ENCODE measurements at regions not wholly inside any gene's neighbourhood (a gene's known extent, or its start where the extent isn't known, plus 50 kb on each side); places are given as distances from the start of the nearest gene placed in this dataset.
"Not testable (repeated sequence)": the region's sequence is repeated elsewhere in the genome, so short reads cannot be mapped to it uniquely, and the experiment has no call there.

- Mint-ChIP-seq H3K4me3 (no peak overlapping the region), H3K9me3 (peaks cover 0 to 12% (median 0%) of the 10 kb centered on the region in 9 donors), H3K27ac (peak overlapping the region in 1 of 10 donors; percentile 57), H3K4me1 (no peaks in the 10 kb centered on the region), H3K27me3 (peaks cover 0 to 16% (median 4%) of the 10 kb centered on the region in 5 donors), H3K36me3 (no peaks in the 10 kb centered on the region)
- POLR2A ChIA-PET: no interaction called here
- ATAC-seq (no peak), DNase-seq (no peak)
Measured at GRCh38 chr15:95141486-95141885, 910.1 kb downstream of the MCTP2 start.

- H3K4me1 Mint-ChIP-seq: no peaks in the 10 kb centered on the region
- H3K9me3 Mint-ChIP-seq: peaks cover 0 to 7% (median 0%) of the 10 kb centered on the region in 9 donors
- DNase-seq (no peak), ATAC-seq (no peak)
- no peak overlapping the region for H3K4me3 Mint-ChIP-seq
- peaks cover 0 to 13% (median 4%) of the 10 kb centered on the region in 5 donors for H3K27me3 Mint-ChIP-seq
- no peaks in the 10 kb centered on the region for H3K36me3 Mint-ChIP-seq
- no peak overlapping the region for H3K27ac Mint-ChIP-seq
- POLR2A ChIA-PET: no interaction called here
Measured at GRCh38 chr15:95142531-95142930, 911.2 kb downstream of the MCTP2 start.

GRCh38 chr15:95146481-95146880 is 915.1 kb downstream of the MCTP2 start:
- no peak overlapping the region for H3K4me3 Mint-ChIP-seq
- no peaks in the 10 kb centered on the region for H3K36me3 Mint-ChIP-seq
- POLR2A ChIA-PET: no interaction called here
- peaks cover 0 to 8% (median 0%) of the 10 kb centered on the region in 9 donors for H3K9me3 Mint-ChIP-seq
- DNase-seq (no peak), ATAC-seq (no peak)
- H3K27me3 Mint-ChIP-seq: peaks cover 0 to 18% (median 4%) of the 10 kb centered on the region in 5 donors
- no peak overlapping the region for H3K27ac Mint-ChIP-seq
- no peaks in the 10 kb centered on the region for H3K4me1 Mint-ChIP-seq

- Mint-ChIP-seq H3K4me1 (no peaks in the 10 kb centered on the region), H3K9me3 (peaks cover 0 to 15% (median 5%) of the 10 kb centered on the region in 9 donors), H3K27me3 (peaks cover 0 to 18% (median 3%) of the 10 kb centered on the region in 5 donors), H3K27ac (no peak overlapping the region), H3K36me3 (peaks cover 0 to 6% (median 0%) of the 10 kb centered on the region in 3 donors), H3K4me3 (no peak overlapping the region)
- DNase-seq (no peak), ATAC-seq (no peak)
- POLR2A ChIA-PET: no interaction called here
Measured at GRCh38 chr15:95148183-95148582, 916.8 kb downstream of the MCTP2 start.

DNA sequence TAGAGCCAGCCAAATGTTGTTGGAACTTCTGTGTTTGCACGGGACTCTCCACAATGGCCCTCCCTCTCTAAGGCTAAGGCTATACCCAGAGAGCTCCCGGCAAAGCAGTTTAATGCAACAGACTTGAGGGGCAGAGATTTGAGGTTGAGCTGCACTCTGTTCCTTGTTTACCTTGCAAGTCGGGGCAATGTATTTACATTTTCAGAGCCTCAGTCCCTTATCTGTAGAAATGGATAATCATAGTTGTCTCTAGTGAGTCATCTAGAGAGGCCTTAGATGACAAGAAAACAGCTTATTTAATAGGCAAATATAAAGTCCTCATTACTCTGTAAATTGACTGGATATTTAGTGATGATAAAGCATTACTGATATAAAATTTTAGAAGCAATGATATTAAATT is 917.7 kb downstream of the MCTP2 start:
- Mint-ChIP-seq H3K27ac (no peak overlapping the region), H3K36me3 (peaks cover 0 to 11% (median 0%) of the 10 kb centered on the region in 3 donors), H3K4me3 (no peak overlapping the region), H3K4me1 (no peaks in the 10 kb centered on the region), H3K27me3 (peaks cover 0 to 18% (median 3%) of the 10 kb centered on the region in 5 donors), H3K9me3 (peaks cover 0 to 20% (median 12%) of the 10 kb centered on the region in 9 donors)
- DNase-seq (no peak), ATAC-seq (no peak)
- POLR2A ChIA-PET: no interaction called here

- DNase-seq (no peak), ATAC-seq (no peak)
- H3K4me3 Mint-ChIP-seq: no peak overlapping the region
- POLR2A ChIA-PET: no interaction called here
- H3K36me3 Mint-ChIP-seq: peaks cover 0 to 11% (median 0%) of the 10 kb centered on the region in 3 donors
- H3K4me1 Mint-ChIP-seq: no peaks in the 10 kb centered on the region
- H3K27me3 Mint-ChIP-seq: peaks cover 0 to 14% (median 3%) of the 10 kb centered on the region in 5 donors
- H3K9me3 Mint-ChIP-seq: peaks cover 0 to 19% (median 13%) of the 10 kb centered on the region in 9 donors
- H3K27ac Mint-ChIP-seq: no peak overlapping the region
Measured at GRCh38 chr15:95149771-95150170, 918.4 kb downstream of the MCTP2 start.

- POLR2A ChIA-PET: no interaction called here
Measured at GRCh38 chr15:95150466-95150865, 919.1 kb downstream of the MCTP2 start.

GRCh38 chr15:95152741-95153140 is 921.4 kb downstream of the MCTP2 start:
- POLR2A ChIA-PET: no interaction called here
- peaks cover 0 to 11% (median 0%) of the 10 kb centered on the region in 3 donors for H3K36me3 Mint-ChIP-seq
- H3K27ac Mint-ChIP-seq: no peak overlapping the region
- no peak overlapping the region for H3K4me3 Mint-ChIP-seq
- ATAC-seq (no peak), DNase-seq (no peak)
- H3K4me1 Mint-ChIP-seq: no peaks in the 10 kb centered on the region
- H3K27me3 Mint-ChIP-seq: peaks cover 0 to 11% (median 0%) of the 10 kb centered on the region in 5 donors
- H3K9me3 Mint-ChIP-seq: peaks cover 4 to 33% (median 14%) of the 10 kb centered on the region in 9 donors

More at GRCh38 chr15:95150466-95150865, 919.1 kb downstream of the MCTP2 start:
- H3K4me1 Mint-ChIP-seq: no peaks in the 10 kb centered on the region
- H3K9me3 Mint-ChIP-seq: peaks cover 0 to 19% (median 13%) of the 10 kb centered on the region in 9 donors
- H3K27ac Mint-ChIP-seq: no peak overlapping the region
- peaks cover 0 to 12% (median 0%) of the 10 kb centered on the region in 5 donors for H3K27me3 Mint-ChIP-seq
- H3K36me3 Mint-ChIP-seq: peaks cover 0 to 11% (median 0%) of the 10 kb centered on the region in 3 donors
- DNase-seq (no peak), ATAC-seq (no peak)
- H3K4me3 Mint-ChIP-seq: no peak overlapping the region

- POLR2A ChIA-PET, H3K4me1 Mint-ChIP-seq, ATAC-seq, H3K4me3 Mint-ChIP-seq, H3K27ac Mint-ChIP-seq, DNase-seq: not testable (repeated sequence)
- Mint-ChIP-seq H3K36me3 (peaks cover 0 to 11% (median 0%) of the 10 kb centered on the region in 3 donors), H3K9me3 (peaks cover 4 to 33% (median 14%) of the 10 kb centered on the region in 9 donors), H3K27me3 (peaks cover 0 to 11% (median 0%) of the 10 kb centered on the region in 5 donors)
Measured at GRCh38 chr15:95153201-95153600, 921.8 kb downstream of the MCTP2 start.

DNA sequence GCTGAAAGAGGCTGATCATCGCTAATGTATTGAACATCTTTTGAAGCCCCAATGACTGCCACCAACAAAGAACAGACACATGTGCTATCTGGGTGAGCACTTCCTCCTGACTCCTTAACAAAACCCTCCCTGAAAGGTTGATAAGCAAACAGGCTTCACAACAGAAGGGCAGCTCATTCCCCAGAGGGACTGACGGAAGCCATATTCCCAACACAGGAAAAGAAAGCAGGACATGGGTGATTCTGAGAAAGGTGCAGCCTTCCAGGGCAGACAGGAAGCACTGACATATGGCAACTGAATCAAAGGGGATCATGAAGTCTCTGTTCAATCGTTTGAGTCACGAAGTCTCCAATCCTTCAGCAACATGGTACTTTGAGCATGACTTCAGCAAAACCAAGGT is 929.0 kb downstream of the MCTP2 start:
- POLR2A ChIA-PET: no interaction called here
- H3K4me3 Mint-ChIP-seq: no peak overlapping the region

DNA sequence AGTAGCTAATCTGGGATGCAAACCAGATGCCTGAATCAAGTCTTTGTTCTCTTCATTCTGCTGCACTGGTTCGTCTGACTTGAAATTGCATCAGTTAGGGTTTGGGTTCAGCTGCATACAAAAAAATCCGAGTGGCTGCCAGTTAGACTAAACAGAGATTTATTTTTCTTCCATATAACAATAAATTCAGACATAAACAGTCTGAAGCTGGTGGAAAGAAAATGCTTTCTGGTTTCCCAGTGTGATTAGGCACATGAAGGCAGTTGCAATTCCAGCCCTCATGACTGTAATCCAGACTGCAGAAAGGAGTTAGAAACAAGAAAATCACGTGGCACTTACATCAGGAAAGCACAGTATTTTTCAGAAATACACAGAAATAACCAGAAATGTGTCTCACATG is 930.7 kb downstream of the MCTP2 start:
- H3K27ac Mint-ChIP-seq: no peak overlapping the region
- peaks cover 0 to 1% (median 0%) of the 10 kb centered on the region in 3 donors for H3K36me3 Mint-ChIP-seq
- peaks cover 2 to 22% (median 8%) of the 10 kb centered on the region in 5 donors for H3K27me3 Mint-ChIP-seq
- POLR2A ChIA-PET: no interaction called here
- no peak for ATAC-seq
- no peak overlapping the region for H3K4me3 Mint-ChIP-seq
- H3K4me1 Mint-ChIP-seq: no peaks in the 10 kb centered on the region
- DNase-seq: no peak
- H3K9me3 Mint-ChIP-seq: peaks cover 0 to 15% (median 4%) of the 10 kb centered on the region in 9 donors

More for the DNA sequence above, 929.0 kb downstream of the MCTP2 start:
- Mint-ChIP-seq H3K4me1 (no peaks in the 10 kb centered on the region), H3K27me3 (peaks cover 0 to 20% (median 5%) of the 10 kb centered on the region in 5 donors), H3K27ac (no peak overlapping the region), H3K9me3 (peaks cover 0 to 17% (median 4%) of the 10 kb centered on the region in 9 donors), H3K36me3 (no peaks in the 10 kb centered on the region)
- DNase-seq: no peak
- no peak for ATAC-seq

DNA sequence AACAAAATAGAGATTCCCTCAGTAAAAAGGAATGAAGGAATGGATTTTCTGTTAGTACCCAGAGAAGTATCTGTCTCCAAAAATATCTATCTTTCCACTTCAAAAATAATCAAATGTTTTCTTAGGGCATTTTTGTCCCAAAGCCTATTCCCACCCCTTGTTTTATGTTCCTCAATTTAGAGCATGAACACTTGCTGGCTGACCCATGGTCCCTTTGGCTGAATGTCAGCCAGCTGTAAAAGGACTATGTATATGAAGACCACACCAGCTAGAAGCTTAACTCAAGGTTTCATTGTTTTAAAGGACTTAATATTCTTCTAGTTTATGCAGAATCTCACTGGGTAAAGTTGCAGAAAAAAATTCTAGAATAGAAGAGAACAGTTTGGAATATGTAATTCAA is 931.2 kb downstream of the MCTP2 start:
- DNase-seq: no peak
- Mint-ChIP-seq H3K27me3 (peaks cover 2 to 23% (median 8%) of the 10 kb centered on the region in 5 donors), H3K27ac (no peak overlapping the region), H3K4me1 (no peaks in the 10 kb centered on the region), H3K9me3 (peaks cover 0 to 16% (median 5%) of the 10 kb centered on the region in 9 donors), H3K4me3 (no peak overlapping the region), H3K36me3 (peaks cover 0 to 4% (median 0%) of the 10 kb centered on the region in 3 donors)
- POLR2A ChIA-PET: no interaction called here
- no peak for ATAC-seq

DNA sequence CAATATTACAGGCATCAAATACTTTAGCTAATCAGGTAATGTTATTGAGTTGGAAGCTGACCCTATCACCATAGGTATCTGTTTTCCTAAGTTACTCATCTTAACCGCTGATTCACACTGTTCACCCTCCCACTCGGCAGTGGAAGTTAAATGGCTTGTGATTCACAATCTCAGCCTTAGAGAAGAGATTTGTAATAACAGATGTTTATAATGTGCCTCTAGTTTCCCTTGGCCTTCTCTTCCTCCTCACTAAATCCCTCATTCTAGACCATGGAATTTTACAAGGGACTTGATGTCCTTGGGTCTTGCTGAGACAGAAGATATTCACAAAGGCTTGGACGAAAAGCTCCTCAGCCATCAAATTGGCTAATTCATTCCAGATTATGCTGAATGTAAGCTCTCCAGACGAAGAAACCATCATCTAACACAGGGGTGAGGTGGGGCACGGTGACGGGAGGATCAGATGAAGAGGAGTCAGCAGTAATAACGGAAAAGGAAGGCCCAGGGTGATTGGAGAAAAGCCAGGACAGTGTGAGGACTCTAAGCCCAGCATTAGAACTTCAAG is 931.7 kb downstream of the MCTP2 start:
- H3K4me3 Mint-ChIP-seq: no peak overlapping the region
- POLR2A ChIA-PET: no interaction called here
- ATAC-seq: no peak
- DNase-seq: no peak
- H3K27ac Mint-ChIP-seq: no peak overlapping the region
- no peaks in the 10 kb centered on the region for H3K4me1 Mint-ChIP-seq
- peaks cover 0 to 17% (median 5%) of the 10 kb centered on the region in 9 donors for H3K9me3 Mint-ChIP-seq
- H3K27me3 Mint-ChIP-seq: peaks cover 2 to 23% (median 8%) of the 10 kb centered on the region in 5 donors
- peaks cover 0 to 4% (median 0%) of the 10 kb centered on the region in 3 donors for H3K36me3 Mint-ChIP-seq

DNA sequence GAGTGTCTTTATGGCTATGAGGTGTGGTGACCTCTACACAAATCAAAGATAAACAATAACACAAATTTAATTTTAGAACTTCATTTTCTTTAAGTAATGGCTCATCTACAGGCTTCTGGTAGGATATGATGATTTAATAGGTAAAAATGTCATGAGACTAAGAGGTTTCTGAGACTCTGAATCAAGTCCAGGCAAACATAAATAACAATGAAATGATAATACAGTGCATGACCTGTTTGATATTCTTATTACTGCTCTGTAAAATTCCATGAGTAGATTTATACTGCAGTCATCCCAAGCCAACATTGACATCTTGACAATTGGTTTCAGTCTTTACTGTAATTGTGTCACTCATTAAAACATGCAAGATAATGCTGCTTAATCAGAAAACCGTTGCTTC is 936.8 kb downstream of the MCTP2 start:
- ATAC-seq (no peak), DNase-seq (no peak)
- no peak overlapping the region for H3K4me3 Mint-ChIP-seq
- POLR2A ChIA-PET: no interaction called here
- peaks cover 0 to 4% (median 0%) of the 10 kb centered on the region in 3 donors for H3K36me3 Mint-ChIP-seq
- no peak overlapping the region for H3K27ac Mint-ChIP-seq
- peaks cover 0 to 17% (median 5%) of the 10 kb centered on the region in 9 donors for H3K9me3 Mint-ChIP-seq
- peaks cover 6 to 26% (median 19%) of the 10 kb centered on the region in 5 donors for H3K27me3 Mint-ChIP-seq
- H3K4me1 Mint-ChIP-seq: no peaks in the 10 kb centered on the region
